Loucy (cell line): ENCODE measurements at regions not wholly inside any gene's neighbourhood (a gene's known extent, or its start where the extent isn't known, plus 50 kb on each side); places are given as distances from the start of the nearest gene placed in this dataset.

Source experiments
- H2AFZ ChIP-seq: fragments of 200-600 bp; sonication (generic); 2 replicates; pipeline ENCODE4 v1.6.0; 2016; ENCODE audit warnings: antibody characterized with exemption, mild to moderate bottlenecking, low read length, moderate library complexity
- H3F3A ChIP-seq: fragments of 200-600 bp; 2 replicates; pipeline ENCODE4 v1.6.0; 2016; ENCODE audit warnings: antibody characterized with exemption, low read depth, mild to moderate bottlenecking
- H3K27me3 ChIP-seq: fragments of 200-600 bp; sonication (generic); 2 replicates; pipeline ENCODE4 v1.6.1; 2014; ENCODE audit warnings: low read length, mild to moderate bottlenecking; ENCODE audit not compliant: insufficient read depth, poor library complexity, severe bottlenecking
- H3K36me3 ChIP-seq: fragments of 200-600 bp; sonication (generic); 2 replicates; pipeline ENCODE4 v1.6.1; 2016; ENCODE audit warnings: low read length; ENCODE audit not compliant: insufficient read depth
- H3K4me1 ChIP-seq: fragments of 200-600 bp; sonication (generic); 2 replicates; pipeline ENCODE4 v1.5.1; 2014; ENCODE audit warnings: low read length, mild to moderate bottlenecking; ENCODE audit not compliant: insufficient read depth, poor library complexity, severe bottlenecking
- H3K4me2 ChIP-seq: fragments of 200-600 bp; sonication (generic); 2 replicates; pipeline ENCODE4 v1.6.0; 2014; ENCODE audit warnings: antibody characterized with exemption, low read length, low read depth, mild to moderate bottlenecking; ENCODE audit not compliant: poor library complexity, severe bottlenecking
- H3K4me3 ChIP-seq: fragments of 200-600 bp; sonication (generic); 2 replicates; pipeline ENCODE4 v1.5.1; 2014; ENCODE audit warnings: low read length, mild to moderate bottlenecking, mixed read lengths; ENCODE audit not compliant: poor library complexity, severe bottlenecking
- H3K79me2 ChIP-seq: fragments of 200-600 bp; sonication (generic); 2 replicates; pipeline ENCODE4 v1.6.1; 2014; ENCODE audit warnings: low read length; ENCODE audit not compliant: insufficient read depth
- H3K9ac ChIP-seq: fragments of 200-600 bp; sonication (generic); 2 replicates; pipeline ENCODE4 v1.6.0; 2014; ENCODE audit warnings: mild to moderate bottlenecking, low read depth, low read length, moderate library complexity; ENCODE audit not compliant: poor library complexity, severe bottlenecking
- H3K9me2 ChIP-seq: fragments of 200-600 bp; sonication (generic); replicated peaks from 2 replicates; pipeline ENCODE4 v1.6.1; 2016; ENCODE audit warnings: low read depth, low read length, mixed read lengths
- H3K9me3 ChIP-seq: fragments of 200-600 bp; sonication (generic); 2 replicates; pipeline ENCODE4 v1.6.1; 2014; ENCODE audit warnings: mild to moderate bottlenecking, antibody characterized with exemption, low read length, low read depth; ENCODE audit not compliant: insufficient read depth
- H4K20me1 ChIP-seq: fragments of 200-600 bp; sonication (generic); 2 replicates; pipeline ENCODE4 v1.6.0; 2014; ENCODE audit warnings: antibody characterized with exemption, low read length, mild to moderate bottlenecking; ENCODE audit not compliant: insufficient read depth, poor library complexity, severe bottlenecking
- EZH2phosphoT487 ChIP-seq: fragments of 200-600 bp; IDR thresholded peaks from 2 replicates; pipeline ENCODE4 v1.6.1; 2018; ENCODE audit warnings: antibody characterized with exemption, mild to moderate bottlenecking, moderate library complexity, borderline replicate concordance
- TF ChIP-seq, protein P1 (sequence below): fragments of 200-600 bp; sonication (generic); conservative IDR thresholded peaks from 2 replicates; pipeline ENCODE4 v1.5.1; 2014; ENCODE audit warnings: mild to moderate bottlenecking, antibody characterized with exemption, low read length

DNA sequence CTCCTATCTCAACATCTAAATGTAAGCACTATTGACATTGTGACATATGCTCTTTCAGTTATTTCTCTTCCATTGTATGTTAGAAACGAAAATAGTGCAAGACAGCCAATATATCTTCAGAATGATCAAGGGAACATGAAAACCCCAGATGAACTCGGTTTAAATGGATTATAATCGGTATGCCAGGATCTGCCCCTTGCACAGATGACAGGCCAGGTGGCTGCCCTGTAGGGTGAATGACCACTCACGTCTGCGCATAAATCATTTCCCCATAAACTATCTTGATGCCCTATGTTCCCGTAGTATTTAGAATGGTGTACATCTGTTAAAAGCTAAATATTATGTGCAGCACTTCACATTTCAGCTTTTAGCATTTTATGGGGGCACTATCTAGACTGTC is 69.7 kb upstream of the RANBP3L start:
- Histone ChIP-seq H3K36me3 (no peaks in the 10 kb centered on the region), H2AFZ (no peak overlapping the region), H3K4me2 (no peak overlapping the region), H3K79me2 (no peaks in the 10 kb centered on the region), H3K9ac (no peak overlapping the region), H3K4me1 (peaks cover 33% of the 10 kb centered on the region), H3K9me2 (no peaks in the 10 kb centered on the region), H3K27me3 (no peaks in the 10 kb centered on the region), H4K20me1 (no peaks in the 10 kb centered on the region), H3K4me3 (no peak overlapping the region), H3K9me3 (no peaks in the 10 kb centered on the region), H3F3A (no peaks in the 10 kb centered on the region)
- no peak for TF ChIP-seq EZH2phosphoT487
- TF ChIP-seq, protein P1, sequence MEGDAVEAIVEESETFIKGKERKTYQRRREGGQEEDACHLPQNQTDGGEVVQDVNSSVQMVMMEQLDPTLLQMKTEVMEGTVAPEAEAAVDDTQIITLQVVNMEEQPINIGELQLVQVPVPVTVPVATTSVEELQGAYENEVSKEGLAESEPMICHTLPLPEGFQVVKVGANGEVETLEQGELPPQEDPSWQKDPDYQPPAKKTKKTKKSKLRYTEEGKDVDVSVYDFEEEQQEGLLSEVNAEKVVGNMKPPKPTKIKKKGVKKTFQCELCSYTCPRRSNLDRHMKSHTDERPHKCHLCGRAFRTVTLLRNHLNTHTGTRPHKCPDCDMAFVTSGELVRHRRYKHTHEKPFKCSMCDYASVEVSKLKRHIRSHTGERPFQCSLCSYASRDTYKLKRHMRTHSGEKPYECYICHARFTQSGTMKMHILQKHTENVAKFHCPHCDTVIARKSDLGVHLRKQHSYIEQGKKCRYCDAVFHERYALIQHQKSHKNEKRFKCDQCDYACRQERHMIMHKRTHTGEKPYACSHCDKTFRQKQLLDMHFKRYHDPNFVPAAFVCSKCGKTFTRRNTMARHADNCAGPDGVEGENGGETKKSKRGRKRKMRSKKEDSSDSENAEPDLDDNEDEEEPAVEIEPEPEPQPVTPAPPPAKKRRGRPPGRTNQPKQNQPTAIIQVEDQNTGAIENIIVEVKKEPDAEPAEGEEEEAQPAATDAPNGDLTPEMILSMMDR = no peak

DNA sequence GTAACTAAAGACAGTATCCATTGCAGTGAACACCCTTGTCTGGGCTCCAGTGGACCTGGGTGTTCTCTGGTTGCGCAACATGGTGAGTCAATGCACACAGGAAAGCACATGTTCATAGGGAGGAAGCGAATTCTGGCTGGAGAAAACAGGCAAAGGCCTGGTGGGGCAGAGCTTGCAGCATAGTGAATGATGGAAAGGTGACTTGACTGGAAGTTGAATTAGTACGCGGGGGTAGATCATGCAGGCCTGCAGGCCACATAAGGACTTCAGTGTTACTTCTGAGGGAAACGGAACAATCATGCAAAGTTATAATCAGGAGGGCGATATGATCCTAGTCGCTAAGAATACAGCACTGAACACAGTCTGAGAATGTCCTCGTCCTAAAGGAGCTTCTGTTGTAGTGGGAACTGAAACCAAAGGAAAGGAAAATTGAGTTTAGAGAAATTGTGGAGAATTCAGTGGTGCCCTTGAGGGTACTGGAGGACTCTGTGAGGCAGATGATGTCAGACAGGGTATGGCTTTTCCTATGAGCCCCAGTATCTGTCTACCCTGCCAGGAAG is 71.9 kb upstream of the RANBP3L start:
- no peak overlapping the region for H3K9ac ChIP-seq
- H3K27me3 ChIP-seq = no peaks in the 10 kb centered on the region
- no peaks in the 10 kb centered on the region for H3K9me3 ChIP-seq
- H3K79me2 ChIP-seq = no peaks in the 10 kb centered on the region
- H3F3A ChIP-seq = no peaks in the 10 kb centered on the region
- no peak overlapping the region for H2AFZ ChIP-seq
- peaks cover 11% of the 10 kb centered on the region for H3K4me1 ChIP-seq
- H3K9me2 ChIP-seq = no peaks in the 10 kb centered on the region
- TF ChIP-seq EZH2phosphoT487 = no peak
- TF ChIP-seq, protein P1 = no peak
- no peaks in the 10 kb centered on the region for H4K20me1 ChIP-seq
- H3K36me3 ChIP-seq = no peaks in the 10 kb centered on the region
- H3K4me2 ChIP-seq = no peak overlapping the region
- no peak overlapping the region for H3K4me3 ChIP-seq

DNA sequence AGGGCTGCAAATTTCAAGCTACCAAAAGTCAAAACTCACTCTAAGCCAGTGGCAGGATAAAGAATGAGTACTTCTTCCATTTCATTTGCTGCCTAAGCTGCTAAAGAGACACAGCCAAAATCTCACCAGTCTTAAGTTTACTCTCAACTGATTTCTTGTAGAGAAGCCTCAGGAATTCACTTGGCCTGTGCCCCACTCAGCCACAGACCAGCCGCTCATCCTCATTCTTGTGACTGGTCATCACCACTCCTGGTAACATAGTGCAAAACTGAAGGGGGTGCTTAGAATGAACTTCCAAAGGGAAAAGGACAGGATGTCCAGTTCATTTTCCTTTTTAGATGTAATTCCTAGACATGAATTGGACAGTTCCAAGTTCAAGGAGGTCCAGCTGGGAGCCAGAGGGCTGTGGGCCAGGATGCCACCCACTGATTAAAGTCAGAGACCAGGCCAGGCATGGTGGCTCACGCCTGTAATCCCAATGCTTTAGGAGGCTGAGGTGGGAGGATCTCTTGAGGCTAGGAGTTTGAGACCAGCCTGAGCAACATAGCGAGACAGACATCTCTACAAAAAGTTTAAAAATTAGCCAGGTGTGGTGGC is 72.7 kb upstream of the RANBP3L start:
- H3K9me2 ChIP-seq = no peaks in the 10 kb centered on the region

More for the DNA sequence above, 72.7 kb upstream of the RANBP3L start:
- Histone ChIP-seq H3K9ac (no peak overlapping the region), H3K9me3 (no peaks in the 10 kb centered on the region), H2AFZ (no peak overlapping the region), H3K79me2 (no peaks in the 10 kb centered on the region), H3K36me3 (no peaks in the 10 kb centered on the region), H4K20me1 (no peaks in the 10 kb centered on the region), H3K4me1 (peaks cover 6% of the 10 kb centered on the region), H3K27me3 (no peaks in the 10 kb centered on the region), H3K4me2 (no peak overlapping the region), H3K4me3 (no peak overlapping the region), H3F3A (no peaks in the 10 kb centered on the region)
- TF ChIP-seq EZH2phosphoT487 = no peak
- TF ChIP-seq, protein P1 = no peak
